Suprapubic skin (tissue), 3 donors: ENCODE measurements at regions not wholly inside any gene's neighbourhood (a gene's known extent, or its start where the extent isn't known, plus 50 kb on each side); places are given as distances from the start of the nearest gene placed in this dataset.

Experiments used
- CTCF ChIP-seq, 2 donors: fragments of 200-600 bp in 1 of 2; fragments of 450-650 bp in 1 of 2; sonication (generic) in 1 of 2; IDR thresholded peaks; one replicate each; pipeline ENCODE4 v1.5.1; 2016 to 2019; ENCODE audit warnings: antibody characterized with exemption in 2 of 2, mild to moderate bottlenecking in 1 of 2, moderate library complexity in 1 of 2
- POLR2AphosphoS5 ChIP-seq, 3 donors: sonication (generic); formaldehyde crosslinking; IDR thresholded peaks; one replicate each; pipeline ENCODE4 v1.6.1; 2017; ENCODE audit warnings: antibody characterized with exemption in 3 of 3

DNA sequence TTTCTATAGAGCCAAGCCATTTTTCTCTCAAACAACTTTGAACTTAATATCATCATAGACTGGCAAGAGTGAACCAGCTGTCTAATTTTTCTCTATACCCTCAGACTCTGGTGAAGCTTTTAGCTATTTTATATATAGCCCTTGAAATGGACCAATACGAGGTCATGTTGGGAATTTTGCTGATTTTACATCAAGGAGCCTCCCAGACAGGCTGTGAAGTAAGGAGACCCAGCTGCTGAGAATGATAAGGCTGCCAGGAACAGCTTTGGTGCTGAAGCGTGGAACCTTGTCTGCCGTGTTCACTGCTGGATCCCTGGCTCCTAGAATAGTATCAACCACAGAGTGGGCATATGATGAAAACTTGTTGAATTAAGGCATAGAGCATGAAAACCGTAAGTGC lies 326.2 kb upstream of the NAV3 start:
- no peak for TF ChIP-seq CTCF (IDR thresholded peaks at IDR 0.05)
- no peak for TF ChIP-seq POLR2AphosphoS5 (IDR thresholded peaks at IDR 0.05)
